Hepatocyte (in vitro differentiated cells): ENCODE measurements at regions not wholly inside any gene's neighbourhood (a gene's known extent, or its start where the extent isn't known, plus 50 kb on each side); places are given as distances from the start of the nearest gene placed in this dataset.

Experiments
- DNase-seq: peaks from one replicate; pipeline ENCODE4 v3.0.0-alpha.2; 2016; ENCODE audit warnings: low spot score
- H2AFZ ChIP-seq: fragments of 200-600 bp; sonication (generic); 2 replicates; pipeline ENCODE4 v1.6.0; 2016; ENCODE audit warnings: antibody characterized with exemption, mild to moderate bottlenecking
- H3K27ac ChIP-seq: fragments of 200-600 bp; sonication (generic); 2 replicates; pipeline ENCODE4 v1.5.1; 2016; ENCODE audit warnings: mild to moderate bottlenecking
- H3K27me3 ChIP-seq: fragments of 200-600 bp; sonication (generic); 2 replicates; pipeline ENCODE4 v1.6.1; 2016
- H3K36me3 ChIP-seq: fragments of 200-600 bp; sonication (generic); replicated peaks from 2 replicates; pipeline ENCODE4 v1.5.1; 2016; ENCODE audit warnings: low read depth; ENCODE audit not compliant: insufficient read depth
- H3K4me1 ChIP-seq: fragments of 200-600 bp; sonication (generic); 2 replicates; pipeline ENCODE4 v1.5.1; 2016; ENCODE audit warnings: mild to moderate bottlenecking, moderate library complexity; ENCODE audit not compliant: insufficient read depth
- H3K4me2 ChIP-seq: fragments of 200-600 bp; sonication (generic); 2 replicates; pipeline ENCODE4 v1.6.0; 2016
- H3K4me3 ChIP-seq: fragments of 200-600 bp; sonication (generic); 2 replicates; pipeline ENCODE4 v1.5.1; 2016; ENCODE audit warnings: mild to moderate bottlenecking
- H3K79me2 ChIP-seq: fragments of 200-600 bp; sonication (generic); 2 replicates; pipeline ENCODE4 v1.6.0; 2017; ENCODE audit warnings: mild to moderate bottlenecking
- H3K9me2 ChIP-seq: fragments of 200-600 bp; sonication (generic); replicated peaks from 2 replicates; pipeline ENCODE4 v1.6.0; 2017; ENCODE audit warnings: mild to moderate bottlenecking; ENCODE audit not compliant: insufficient read depth
- H3K9me3 ChIP-seq: fragments of 200-600 bp; sonication (generic); 2 replicates; pipeline ENCODE4 v1.5.1; 2016; ENCODE audit warnings: low read depth, mild to moderate bottlenecking
- H4K20me1 ChIP-seq: fragments of 200-600 bp; sonication (generic); 2 replicates; pipeline ENCODE4 v1.6.0; 2016; ENCODE audit warnings: mild to moderate bottlenecking; ENCODE audit not compliant: insufficient read depth, poor library complexity, severe bottlenecking
- EZH2 ChIP-seq: fragments of 200-600 bp; sonication (generic); IDR thresholded peaks from 2 replicates; pipeline ENCODE4 v1.6.1; 2016; ENCODE audit warnings: antibody characterized with exemption, mild to moderate bottlenecking, borderline replicate concordance
- EZH2phosphoT487 ChIP-seq: fragments of 200-600 bp; sonication (generic); IDR thresholded peaks from one replicate; pipeline ENCODE4 v1.6.1; 2018; ENCODE audit warnings: antibody characterized with exemption, mild to moderate bottlenecking, low read depth, moderate library complexity; ENCODE audit not compliant: unreplicated experiment, severe bottlenecking
- WGBS: methylation state at CpG from one replicate; pipeline ENCODE4 v1.1.6; 2016; ENCODE audit warnings: low lambda C conversion rate; ENCODE audit errors: missing lambda C conversion rate; 5-methylcytosine and 5-hydroxymethylcytosine counted together
- TF ChIP-seq, protein P1 (sequence below): fragments of 200-600 bp; sonication (generic); IDR thresholded peaks from 2 replicates; pipeline ENCODE4 v1.5.1; 2016; ENCODE audit warnings: antibody characterized with exemption, mild to moderate bottlenecking; ENCODE audit not compliant: poor library complexity

DNA sequence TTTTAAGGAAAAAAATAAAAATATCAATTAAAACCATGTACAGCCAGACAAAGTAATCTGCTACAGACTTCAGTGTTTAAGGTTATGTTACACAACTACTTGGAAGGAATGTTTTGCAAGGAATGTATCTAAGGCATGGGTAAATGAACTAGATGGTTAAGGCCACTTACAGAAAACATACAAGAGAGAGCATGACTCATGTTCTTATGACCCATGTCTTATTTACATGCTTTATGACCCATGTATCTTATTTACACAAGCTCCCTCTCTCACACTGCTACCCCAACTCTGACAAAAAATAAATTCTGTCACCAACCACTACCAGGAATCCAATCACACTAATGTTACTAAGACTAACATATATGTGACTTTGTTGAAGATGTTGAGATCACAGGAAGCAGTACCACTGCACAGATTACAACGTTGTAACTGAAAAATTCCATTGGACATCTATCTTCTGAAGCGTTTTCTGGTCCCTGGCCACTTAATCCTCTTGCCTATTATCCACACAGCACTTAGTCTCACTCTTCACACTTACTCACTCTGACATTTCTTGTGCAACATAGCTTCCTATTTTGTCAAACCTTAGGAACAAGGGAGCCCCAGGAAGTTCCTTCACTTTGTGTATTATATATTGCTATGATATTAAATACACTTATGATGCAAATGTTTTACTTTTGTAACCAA, 1630.1 kb upstream of the C9orf72 start:
- H3K27ac ChIP-seq, result peak overlapping the region; percentile 22

DNA sequence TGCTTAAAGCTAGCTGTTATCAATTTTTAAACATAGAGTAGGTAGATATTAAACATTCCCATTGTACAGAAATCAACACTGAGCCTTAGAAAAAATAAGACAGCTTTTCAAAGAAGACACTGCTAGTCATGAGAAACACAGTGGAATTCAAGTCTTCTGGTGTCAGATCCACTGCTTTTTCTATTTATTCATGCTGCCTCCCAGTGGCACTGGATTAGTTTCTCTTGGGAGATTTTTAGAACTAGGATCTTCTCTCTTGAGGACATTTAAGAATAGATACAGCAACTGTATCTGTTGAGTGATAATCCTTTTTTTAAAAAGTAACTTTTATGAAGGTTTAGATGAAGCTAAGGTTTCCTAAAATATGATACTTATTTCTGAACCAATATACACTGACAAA, 1635.4 kb upstream of the C9orf72 start:
- no peaks in the 10 kb centered on the region for H3K9me2 ChIP-seq
- no peak overlapping the region for H2AFZ ChIP-seq
- no peak overlapping the region for H3K4me3 ChIP-seq
- no peaks in the 10 kb centered on the region for H4K20me1 ChIP-seq
- no peaks in the 10 kb centered on the region for H3K9me3 ChIP-seq
- no peak overlapping the region for H3K27ac ChIP-seq
- H3K4me1 ChIP-seq, result no peaks in the 10 kb centered on the region
- peak; percentile 13 for DNase-seq
- peaks cover 27% of the 10 kb centered on the region for H3K27me3 ChIP-seq
- H3K79me2 ChIP-seq, result no peaks in the 10 kb centered on the region
- H3K36me3 ChIP-seq, result no peaks in the 10 kb centered on the region
- H3K4me2 ChIP-seq, result no peak overlapping the region
- TF ChIP-seq EZH2phosphoT487, result no peak
- TF ChIP-seq, protein P1, sequence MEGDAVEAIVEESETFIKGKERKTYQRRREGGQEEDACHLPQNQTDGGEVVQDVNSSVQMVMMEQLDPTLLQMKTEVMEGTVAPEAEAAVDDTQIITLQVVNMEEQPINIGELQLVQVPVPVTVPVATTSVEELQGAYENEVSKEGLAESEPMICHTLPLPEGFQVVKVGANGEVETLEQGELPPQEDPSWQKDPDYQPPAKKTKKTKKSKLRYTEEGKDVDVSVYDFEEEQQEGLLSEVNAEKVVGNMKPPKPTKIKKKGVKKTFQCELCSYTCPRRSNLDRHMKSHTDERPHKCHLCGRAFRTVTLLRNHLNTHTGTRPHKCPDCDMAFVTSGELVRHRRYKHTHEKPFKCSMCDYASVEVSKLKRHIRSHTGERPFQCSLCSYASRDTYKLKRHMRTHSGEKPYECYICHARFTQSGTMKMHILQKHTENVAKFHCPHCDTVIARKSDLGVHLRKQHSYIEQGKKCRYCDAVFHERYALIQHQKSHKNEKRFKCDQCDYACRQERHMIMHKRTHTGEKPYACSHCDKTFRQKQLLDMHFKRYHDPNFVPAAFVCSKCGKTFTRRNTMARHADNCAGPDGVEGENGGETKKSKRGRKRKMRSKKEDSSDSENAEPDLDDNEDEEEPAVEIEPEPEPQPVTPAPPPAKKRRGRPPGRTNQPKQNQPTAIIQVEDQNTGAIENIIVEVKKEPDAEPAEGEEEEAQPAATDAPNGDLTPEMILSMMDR, result peak; percentile 29

More for the DNA sequence above, 1630.1 kb upstream of the C9orf72 start:
- Histone ChIP-seq H3K36me3 (no peaks in the 10 kb centered on the region), H2AFZ (no peak overlapping the region), H3K4me1 (no peaks in the 10 kb centered on the region), H3K9me2 (no peaks in the 10 kb centered on the region), H3K9me3 (no peaks in the 10 kb centered on the region), H3K4me3 (no peak overlapping the region), H4K20me1 (no peaks in the 10 kb centered on the region), H3K79me2 (no peaks in the 10 kb centered on the region), H3K27me3 (no peaks in the 10 kb centered on the region), H3K4me2 (no peak overlapping the region)
- DNase-seq, result peak; percentile 23
- TF ChIP-seq, protein P1, result no peak
- TF ChIP-seq EZH2phosphoT487 (no peak), EZH2 (no peak)
- 54% methylated on average over 2 of the region's 2 CpGs for WGBS

DNA sequence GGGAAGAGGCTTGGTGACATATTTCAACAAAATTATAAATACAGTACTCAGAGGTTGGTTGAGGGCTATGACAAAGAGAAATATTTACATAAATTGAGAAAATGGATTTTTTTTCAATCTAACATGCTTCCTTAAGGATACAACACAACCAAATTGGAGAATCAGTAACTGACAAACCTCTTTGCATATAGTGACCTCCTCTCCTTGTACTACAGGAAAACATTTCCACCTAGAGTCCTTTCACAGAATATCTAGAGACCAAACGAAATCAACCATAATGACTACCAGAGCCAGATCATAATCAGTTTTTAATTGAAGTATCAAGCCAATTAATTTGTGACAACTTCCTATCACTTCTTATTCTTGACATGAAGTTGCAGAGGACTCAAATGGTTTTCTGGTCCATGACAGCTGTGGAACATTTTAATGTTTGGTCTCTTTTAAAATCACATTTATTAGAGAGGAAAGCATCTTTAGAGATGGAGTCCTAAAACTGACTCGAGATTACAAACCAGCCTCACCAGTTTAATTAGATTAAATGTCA, 1636.5 kb upstream of the C9orf72 start:
- Histone ChIP-seq H3K79me2 (no peaks in the 10 kb centered on the region), H3K4me2 (no peak overlapping the region), H3K27me3 (peaks cover 38% of the 10 kb centered on the region), H3K36me3 (no peaks in the 10 kb centered on the region), H3K4me3 (no peak overlapping the region), H3K27ac (no peak overlapping the region), H4K20me1 (no peaks in the 10 kb centered on the region), H3K9me3 (no peaks in the 10 kb centered on the region), H3K4me1 (no peaks in the 10 kb centered on the region), H3K9me2 (no peaks in the 10 kb centered on the region), H2AFZ (no peak overlapping the region)
- WGBS, result 58% methylated on average over 2 of the region's 2 CpGs
- no peak for DNase-seq
- TF ChIP-seq, protein P1, result no peak
- no peak for TF ChIP-seq EZH2
- TF ChIP-seq EZH2phosphoT487, result no peak
